ENCODE measurements at regions not wholly inside any gene's neighbourhood (a gene's known extent, or its start where the extent isn't known, plus 50 kb on each side); places are given as distances from the start of the nearest gene placed in this dataset.

GRCh38 chr7:53413021-53413420, 377.6 kb downstream of the POM121L12 start:
- no peak overlapping the region for H4K5ac ChIP-seq (ENCODE audit: insufficient read length, low read depth, low read length)
- POLR2A ChIA-PET (ENCODE audit: partially characterized antibody), result no interaction called here
- H4K20me1 ChIP-seq (replicated peaks in 1 of 2; ENCODE audit: control insufficient read depth in 1 of 2, insufficient read depth in 2 of 2, low read length in 2 of 2), result no peaks in the 10 kb centered on the region
- no peak overlapping the region for H2AK5ac ChIP-seq (ENCODE audit: low read depth, low read length)
- no peaks in the 10 kb centered on the region for H3K79me2 ChIP-seq (ENCODE audit: control insufficient read depth in 1 of 2, insufficient read depth in 2 of 2, low read length in 2 of 2)
- H2BK15ac ChIP-seq (ENCODE audit: low read length), result no peak overlapping the region
- H3K56ac ChIP-seq (replicated peaks; ENCODE audit: insufficient read length, low read depth, low read length), result no peak overlapping the region
- H3K27me3 ChIP-seq (replicated peaks in 1 of 4; ENCODE audit: control insufficient read depth in 3 of 4, extremely low read depth in 1 of 4, insufficient read depth in 3 of 4, low read length in 3 of 4), result no peaks in the 10 kb centered on the region
- H3K4me3 ChIP-seq (ENCODE audit: extremely low read depth in 1 of 4, insufficient read depth in 2 of 4, low read depth in 3 of 4, low read length in 4 of 4), result no peak overlapping the region
- no peak overlapping the region for H2BK120ac ChIP-seq (replicated peaks; ENCODE audit: low read depth, low read length)
- no peak overlapping the region for H3K27ac ChIP-seq (ENCODE audit: low read depth, low read length)
- CTCF ChIA-PET (ENCODE audit: partially characterized antibody), result interaction anchor here (0.8 kb wide), 1 partner anchor 912 kb away, joined by 3 read pairs; no protein-coding TSS in a partner anchor
- H3K23me2 ChIP-seq (ENCODE audit: low read depth, low read length), result no peaks in the 10 kb centered on the region
- 97% methylated on average over 2 of the region's 2 CpGs; no CpG with 5 or more reads in 1 of the 2 experiments for WGBS, 2 experiments (ENCODE audit: extremely low coverage in 1 of 2, insufficient coverage in 1 of 2, insufficient read length in 1 of 2, insufficient replicate concordance in 2 of 2, low coverage in 1 of 2, low lambda C conversion rate in 2 of 2, missing lambda C conversion rate in 1 of 2)
- H2BK20ac ChIP-seq (ENCODE audit: low read length), result no peak overlapping the region
- H3K36me3 ChIP-seq (ENCODE audit: control insufficient read depth in 2 of 4, insufficient read depth in 4 of 4, low read length in 3 of 4), result no peaks in the 10 kb centered on the region; a peak in 1 of 8 replicates
- H3K79me1 ChIP-seq (ENCODE audit: low read depth, low read length), result no peaks in the 10 kb centered on the region
- H2BK5ac ChIP-seq (ENCODE audit: low read depth, low read length), result no peak overlapping the region
- H3K9me3 ChIP-seq (ENCODE audit: insufficient read depth in 2 of 2, low read depth in 1 of 2, low read length in 1 of 2), result no peaks in the 10 kb centered on the region; a peak in 1 of 4 replicates
- no peak overlapping the region for H3K4ac ChIP-seq (replicated peaks; ENCODE audit: insufficient read length, low read depth, low read length)
- H3K4me1 ChIP-seq (replicated peaks in 1 of 4; ENCODE audit: control insufficient read depth in 3 of 4, insufficient read depth in 4 of 4, low read length in 3 of 4), result no peaks in the 10 kb centered on the region
- no peak overlapping the region for H3K9ac ChIP-seq (replicated peaks in 1 of 4; ENCODE audit: extremely low read depth in 1 of 4, low read depth in 3 of 4, low read length in 3 of 4)
- FAIRE-seq (no peak), DNase-seq (ENCODE audit: low read depth in 1 of 2, low spot score in 2 of 2) (no peak)
- H2BK12ac ChIP-seq (ENCODE audit: low read depth, low read length), result no peak overlapping the region
- no peak overlapping the region for H4K91ac ChIP-seq (replicated peaks; ENCODE audit: insufficient read length, low read length)
- no peak overlapping the region for H3K23ac ChIP-seq (ENCODE audit: insufficient read length)
- no peak overlapping the region for H3K14ac ChIP-seq (ENCODE audit: insufficient read length)
- H3K4me2 ChIP-seq (ENCODE audit: insufficient read depth in 1 of 2, low read depth in 2 of 2, low read length in 2 of 2), result no peak overlapping the region
- no peak overlapping the region for H3K18ac ChIP-seq (ENCODE audit: extremely low read depth, low read length)
- H2AFZ ChIP-seq (ENCODE audit: low read length), result no peak overlapping the region
- no peak overlapping the region for H4K8ac ChIP-seq (ENCODE audit: extremely low read depth, insufficient read depth, low read length)
- no peak for TF ChIP-seq TAF7 (optimal IDR thresholded peaks at IDR 0.05; ENCODE audit: borderline replicate concordance, low read depth, low read length)
- no peak for TF ChIP-seq KDM1A (IDR thresholded peaks at IDR 0.05; ENCODE audit: borderline replicate concordance, low read length)
- TF ChIP-seq JUN (IDR thresholded peaks at IDR 0.05; ENCODE audit: low read depth, low read length), result no peak
- TF ChIP-seq E2F6 (IDR thresholded peaks at IDR 0.05), result no peak
- no peak for TF ChIP-seq RBBP5 (IDR thresholded peaks at IDR 0.05; ENCODE audit: borderline replicate concordance, low read depth, low read length)
- TF ChIP-seq CEBPB (IDR thresholded peaks at IDR 0.05; ENCODE audit: low read depth, low read length), result no peak
- no peak for TF ChIP-seq CTCF (IDR thresholded peaks at IDR 0.05; ENCODE audit: control extremely low read depth in 1 of 3, insufficient read depth in 1 of 3, low read depth in 1 of 3, low read length in 3 of 3)
- no peak for TF ChIP-seq BACH1 (IDR thresholded peaks at IDR 0.05; ENCODE audit: low read length)
- TF ChIP-seq NRF1 (IDR thresholded peaks at IDR 0.05; ENCODE audit: low read depth, low read length), result no peak
- no peak for TF ChIP-seq RXRA (IDR thresholded peaks at IDR 0.05; ENCODE audit: insufficient read depth, low read depth, low read length)
- TF ChIP-seq SP4 (IDR thresholded peaks at IDR 0.05; ENCODE audit: low read length), result no peak
- TF ChIP-seq CHD1 (IDR thresholded peaks at IDR 0.05; ENCODE audit: low read depth, low read length), result no peak

All from H1 (cell line).